Endothelial cell of umbilical vein (primary cell): ENCODE measurements at regions not wholly inside any gene's neighbourhood (a gene's known extent, or its start where the extent isn't known, plus 50 kb on each side); places are given as distances from the start of the nearest gene placed in this dataset.

Source experiments
- BruUV-seq: library from RNA; stranded (reverse); fragments of 400-500 nt; replicated peaks from 2 replicates; lab custom pipeline; 2021; lab: Mats Ljungman, UMichigan
- CTCF ChIA-PET: fragments of 300-600, 350-600 bp; sonication (Branson Sonifier 250); formaldehyde crosslinking; loops from one replicate; lab custom pipeline; 2021; ENCODE audit warnings: antibody characterized with exemption, inconsistent platforms; lab: Charles Lee
- POLR2A ChIA-PET: fragments of 300-600, 350-600 bp; sonication (Branson Sonifier 250); formaldehyde crosslinking; loops from one replicate; lab custom pipeline; 2021; ENCODE audit warnings: antibody characterized with exemption, inconsistent platforms; lab: Charles Lee
- DNase-seq: peaks from one replicate; pipeline ENCODE4 v3.0.0-alpha.2; 2011; ENCODE audit warnings: low read depth, low spot score
- FAIRE-seq: peaks from 2 replicates; lab custom pipeline; 2011; peaks lifted over from hg19 to GRCh38; lab: Jason Lieb, UNC
- H2AFZ ChIP-seq: 2 replicates; pipeline ENCODE4 v1.6.0; 2012; ENCODE audit warnings: low read depth, low read length, control low read depth, inconsistent platforms
- H3K27ac ChIP-seq: 2 replicates; pipeline ENCODE4 v1.5.1; 2011; ENCODE audit warnings: low read depth, mild to moderate bottlenecking, control low read depth, low read length, moderate library complexity; ENCODE audit not compliant: insufficient read depth
- H3K27me3 ChIP-seq, 2 experiments: 2 replicates each; pipeline versions ENCODE4 v1.6.0 to v1.6.1; 2011; ENCODE audit warnings: low read length in 2 of 2, mixed read lengths in 1 of 2; ENCODE audit not compliant: control insufficient read depth in 2 of 2, insufficient read depth in 2 of 2
- H3K36me3 ChIP-seq, 2 experiments: 2 replicates in 1 of 2; 3 replicates in 1 of 2; pipeline ENCODE4 v1.5.1; 2011; ENCODE audit warnings: low read length in 2 of 2, mild to moderate bottlenecking in 1 of 2, moderate library complexity in 1 of 2; ENCODE audit not compliant: control insufficient read depth in 2 of 2, insufficient read depth in 2 of 2; ENCODE audit errors: extremely low read depth in 1 of 2
- H3K4me1 ChIP-seq: 3 replicates; pipeline ENCODE4 v1.5.1; 2011; ENCODE audit warnings: mild to moderate bottlenecking, low read length; ENCODE audit not compliant: control insufficient read depth, insufficient read depth; ENCODE audit errors: extremely low read depth
- H3K4me2 ChIP-seq: 2 replicates; pipeline ENCODE4 v1.6.1; 2011; ENCODE audit warnings: low read length, control low read depth, mixed read lengths; ENCODE audit not compliant: insufficient read depth
- H3K4me3 ChIP-seq, 3 experiments: fragments of 200-600 bp in 1 of 3; sonication (generic), shearing (Covaris generic) in 1 of 3; replicated peaks in 1 of 3; 2 replicates each; pipeline ENCODE4 v1.5.1; 2011 to 2016; ENCODE audit warnings: control low read depth in 3 of 3, low read length in 3 of 3, mild to moderate bottlenecking in 2 of 3, inconsistent platforms in 1 of 3, low read depth in 1 of 3, moderate library complexity in 1 of 3; ENCODE audit not compliant: insufficient read depth in 1 of 3
- H3K79me2 ChIP-seq: 2 replicates; pipeline ENCODE4 v1.6.0; 2012; ENCODE audit warnings: low read length, inconsistent platforms; ENCODE audit not compliant: control insufficient read depth, insufficient read depth
- H3K9ac ChIP-seq: replicated peaks from 2 replicates; pipeline ENCODE3; 2011; ENCODE audit warnings: low read length, control low read depth; ENCODE audit not compliant: insufficient read depth; ENCODE audit errors: extremely low read depth
- H3K9me1 ChIP-seq: replicated peaks from 3 replicates; pipeline ENCODE4 v1.6.0; 2011; ENCODE audit warnings: mild to moderate bottlenecking, low read length; ENCODE audit not compliant: control insufficient read depth, insufficient read depth; ENCODE audit errors: extremely low read depth
- H3K9me3 ChIP-seq: replicated peaks from 2 replicates; pipeline ENCODE4 v1.5.1; 2012; ENCODE audit warnings: low read length, inconsistent platforms; ENCODE audit not compliant: control insufficient read depth, insufficient read depth
- H4K20me1 ChIP-seq: replicated peaks from 2 replicates; pipeline ENCODE3; 2011; ENCODE audit warnings: mild to moderate bottlenecking, low read length; ENCODE audit not compliant: control insufficient read depth, insufficient read depth; ENCODE audit errors: extremely low read depth
- EZH2 ChIP-seq: IDR thresholded peaks from 2 replicates; pipeline ENCODE4 v1.6.1; 2012; ENCODE audit warnings: borderline replicate concordance, low read depth, mild to moderate bottlenecking, moderate library complexity, low read length, inconsistent platforms; ENCODE audit not compliant: severe bottlenecking
- FOS ChIP-seq: IDR thresholded peaks from 2 replicates; pipeline ENCODE4 v1.6.1; 2011; ENCODE audit warnings: mild to moderate bottlenecking, low read length, moderate library complexity, borderline replicate concordance; ENCODE audit not compliant: insufficient read depth
- GATA2 ChIP-seq: IDR thresholded peaks from 2 replicates; pipeline ENCODE4 v1.7.0; 2011; ENCODE audit warnings: low read depth, mild to moderate bottlenecking, moderate library complexity, mixed read lengths, low read length; ENCODE audit not compliant: insufficient read length, insufficient read depth
- JUN ChIP-seq: IDR thresholded peaks from 2 replicates; pipeline ENCODE4 v1.6.1; 2011; ENCODE audit warnings: borderline replicate concordance, low read depth; ENCODE audit not compliant: insufficient read length, insufficient read depth
- MAX ChIP-seq: IDR thresholded peaks from 2 replicates; pipeline ENCODE4 v1.6.1; 2011; ENCODE audit not compliant: insufficient read depth, insufficient read length
- MYC ChIP-seq: IDR thresholded peaks from one replicate; pipeline ENCODE4 v1.6.1; 2011; ENCODE audit warnings: mild to moderate bottlenecking, low read depth, low read length
- POLR2A ChIP-seq: IDR thresholded peaks from 2 replicates; pipeline ENCODE4 v1.6.1; 2012; ENCODE audit warnings: low read depth, mild to moderate bottlenecking, control low read depth, low read length
- POLR2AphosphoS5 ChIP-seq: IDR thresholded peaks from 2 replicates; pipeline ENCODE4 v1.6.1; 2012; ENCODE audit warnings: low read depth, mild to moderate bottlenecking, control low read depth, low read length, moderate library complexity; ENCODE audit not compliant: insufficient read depth
- dilution Hi-C: fragments of 300-500 bp; cut with MboI; formaldehyde crosslinking; loops from one replicate; pipeline ENCODE4 v1.15.0; 2019; ENCODE audit warnings: low sequenced_read_pairs; ENCODE audit not compliant: extremely low pct_ligation_motif_present
- intact Hi-C: fragments of 100-400 bp; cut with micrococcal nuclease; formaldehyde crosslinking; loops from one replicate; pipeline ENCODE4 v1.10.0; 2022
- TF ChIP-seq, protein P1 (sequence below), 2 donors: IDR thresholded peaks; 1 replicate in 1 of 2; 2 replicates in 1 of 2; pipeline ENCODE4 v1.5.1; 2011; ENCODE audit warnings: low read length in 2 of 2, mild to moderate bottlenecking in 2 of 2, moderate library complexity in 2 of 2, control low read depth in 1 of 2, inconsistent platforms in 1 of 2, low read depth in 1 of 2; ENCODE audit not compliant: insufficient read depth in 1 of 2; ENCODE audit errors: extremely low read depth in 1 of 2

GRCh38 chr12:70082997-70083676 is 160.1 kb upstream of the CNOT2 start:
- H4K20me1 ChIP-seq: no peaks in the 10 kb centered on the region
- H3K9me1 ChIP-seq: no peaks in the 10 kb centered on the region
- no peak overlapping the region for H2AFZ ChIP-seq
- no peaks in the 10 kb centered on the region for H3K27me3 ChIP-seq
- intact Hi-C loops: no loop called here
- no peak for TF ChIP-seq POLR2AphosphoS5
- no peak for TF ChIP-seq FOS
- TF ChIP-seq, protein P1, sequence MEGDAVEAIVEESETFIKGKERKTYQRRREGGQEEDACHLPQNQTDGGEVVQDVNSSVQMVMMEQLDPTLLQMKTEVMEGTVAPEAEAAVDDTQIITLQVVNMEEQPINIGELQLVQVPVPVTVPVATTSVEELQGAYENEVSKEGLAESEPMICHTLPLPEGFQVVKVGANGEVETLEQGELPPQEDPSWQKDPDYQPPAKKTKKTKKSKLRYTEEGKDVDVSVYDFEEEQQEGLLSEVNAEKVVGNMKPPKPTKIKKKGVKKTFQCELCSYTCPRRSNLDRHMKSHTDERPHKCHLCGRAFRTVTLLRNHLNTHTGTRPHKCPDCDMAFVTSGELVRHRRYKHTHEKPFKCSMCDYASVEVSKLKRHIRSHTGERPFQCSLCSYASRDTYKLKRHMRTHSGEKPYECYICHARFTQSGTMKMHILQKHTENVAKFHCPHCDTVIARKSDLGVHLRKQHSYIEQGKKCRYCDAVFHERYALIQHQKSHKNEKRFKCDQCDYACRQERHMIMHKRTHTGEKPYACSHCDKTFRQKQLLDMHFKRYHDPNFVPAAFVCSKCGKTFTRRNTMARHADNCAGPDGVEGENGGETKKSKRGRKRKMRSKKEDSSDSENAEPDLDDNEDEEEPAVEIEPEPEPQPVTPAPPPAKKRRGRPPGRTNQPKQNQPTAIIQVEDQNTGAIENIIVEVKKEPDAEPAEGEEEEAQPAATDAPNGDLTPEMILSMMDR (IDR thresholded peaks at IDR 0.05; ENCODE audit: extremely low read depth in 1 of 2, insufficient read depth in 1 of 2, low read depth in 1 of 2, low read length in 2 of 2): no peak
- no peak for TF ChIP-seq EZH2
- no peak for TF ChIP-seq MAX
- no peak for TF ChIP-seq GATA2
- no peak for TF ChIP-seq JUN
- no peak for TF ChIP-seq MYC
- no peak for TF ChIP-seq POLR2A
- no peaks in the 10 kb centered on the region for H3K4me1 ChIP-seq
- H3K9me3 ChIP-seq: no peaks in the 10 kb centered on the region
- H3K36me3 ChIP-seq: no peaks in the 10 kb centered on the region
- BruUV-seq: no TSS peak
- no peak overlapping the region for H3K9ac ChIP-seq
- no peak overlapping the region for H3K4me2 ChIP-seq
- ChIA-PET CTCF (no interaction called here), POLR2A (no interaction called here)
- H3K79me2 ChIP-seq: no peaks in the 10 kb centered on the region
- no peak overlapping the region for H3K27ac ChIP-seq
- FAIRE-seq (no peak), DNase-seq (no peak)
- no peak overlapping the region for H3K4me3 ChIP-seq
- dilution Hi-C loops: no loop called here
